ENCODE measurements at regions not wholly inside any gene's neighbourhood (a gene's known extent, or its start where the extent isn't known, plus 50 kb on each side); places are given as distances from the start of the nearest gene placed in this dataset.

DNA sequence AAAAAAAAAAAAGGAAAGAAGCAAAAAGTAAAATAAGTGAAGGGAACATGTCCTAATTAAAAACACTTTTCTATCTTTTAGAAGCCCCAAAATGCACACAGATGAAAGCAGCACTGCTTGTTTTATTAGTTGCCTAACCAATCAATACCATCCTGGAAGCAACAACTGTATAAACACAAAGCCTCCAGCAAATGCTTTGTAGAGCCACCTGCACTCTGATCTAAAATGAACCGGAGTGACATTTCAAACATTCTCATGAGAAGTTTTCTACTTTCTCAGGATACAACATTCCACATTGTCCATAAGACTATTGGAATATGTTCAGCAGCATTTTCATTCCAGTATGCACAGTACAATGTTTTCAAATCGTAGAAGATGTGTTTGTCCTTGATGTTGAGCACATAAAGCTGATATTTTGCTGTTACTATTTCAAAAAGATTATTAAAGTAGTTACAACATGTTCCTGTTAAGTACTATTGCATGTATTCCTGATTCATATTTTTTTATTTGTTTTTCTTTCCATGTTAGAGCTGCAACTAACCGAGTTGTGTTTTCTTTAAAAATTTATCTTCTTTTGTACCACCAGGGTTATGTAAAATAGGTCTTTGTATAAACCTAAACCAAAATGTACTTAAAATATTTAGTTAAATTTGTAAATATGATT lies 50.3 kb upstream of the PLSCR5 start:
- ATAC-seq (no peak), DNase-seq (no peak)
- no peak overlapping the region for H3K4me3 ChIP-seq (ENCODE audit: low read length)
- intact Hi-C loops (cut with DNase I): no loop called here
- no peaks in the 10 kb centered on the region for H3K9me3 ChIP-seq (ENCODE audit: control insufficient read depth, low read length)
- 49% methylated on average over 3 of the region's 3 CpGs for WGBS
- no peaks in the 10 kb centered on the region for H3K27me3 ChIP-seq (ENCODE audit: control insufficient read depth, insufficient read depth)
- no peak overlapping the region for H3K27ac ChIP-seq (ENCODE audit: low read length)
- no peaks in the 10 kb centered on the region for H3K4me1 ChIP-seq (ENCODE audit: control insufficient read depth, insufficient read depth, low read length)
